Ascending aorta (tissue), 2 donors: ENCODE measurements at regions not wholly inside any gene's neighbourhood (a gene's known extent, or its start where the extent isn't known, plus 50 kb on each side); places are given as distances from the start of the nearest gene placed in this dataset.

Experiments
- DNase-seq, 2 donors: peaks; one replicate each; pipeline ENCODE4 v3.0.0-alpha.2; 2019; ENCODE audit warnings: low spot score in 2 of 2
- H3K27ac ChIP-seq, 2 donors: fragments of 200-600 bp; sonication (generic); one replicate each; pipeline ENCODE4 v1.5.1; 2016 to 2017; ENCODE audit warnings: mild to moderate bottlenecking in 1 of 2
- H3K27me3 ChIP-seq: fragments of 200-600 bp; sonication (generic); one replicate; pipeline ENCODE4 v1.5.1; 2017
- H3K36me3 ChIP-seq, 2 donors: fragments of 200-600 bp; sonication (generic); one replicate each; pipeline ENCODE4 v1.5.1; 2016
- H3K4me1 ChIP-seq, 2 donors: fragments of 200-600 bp; sonication (generic); one replicate each; pipeline ENCODE4 v1.5.1; 2016 to 2017; ENCODE audit warnings: mild to moderate bottlenecking in 1 of 2
- H3K4me3 ChIP-seq, 2 donors: fragments of 200-600 bp; sonication (generic); one replicate each; pipeline ENCODE4 v1.5.1; 2016 to 2017; ENCODE audit warnings: mild to moderate bottlenecking in 1 of 2
- H3K9me3 ChIP-seq, 2 donors: fragments of 200-600 bp; sonication (generic); one replicate each; pipeline ENCODE4 v1.5.1; 2016
- CTCF ChIP-seq, 3 experiments: fragments of 200-600 bp in 2 of 3; fragments of 450-650 bp in 1 of 3; sonication (generic) in 2 of 3; IDR thresholded peaks; one replicate each; pipeline ENCODE4 v1.5.1; 2016 to 2019; ENCODE audit warnings: antibody characterized with exemption in 3 of 3, mild to moderate bottlenecking in 1 of 3, moderate library complexity in 1 of 3
- intact Hi-C: fragments of 100-400 bp; cut with DNase I; formaldehyde crosslinking; loops from one replicate; pipeline ENCODE4 v1.15.1; 2023

GRCh38 chr13:26484196-26484595, 73.3 kb upstream of the WASF3 start:
- no peaks in the 10 kb centered on the region for H3K9me3 ChIP-seq
- no peaks in the 10 kb centered on the region for H3K4me1 ChIP-seq
- no peak overlapping the region for H3K27ac ChIP-seq
- TF ChIP-seq CTCF (IDR thresholded peaks at IDR 0.05), result no peak
- no peaks in the 10 kb centered on the region for H3K27me3 ChIP-seq
- H3K36me3 ChIP-seq, result no peaks in the 10 kb centered on the region
- no peak overlapping the region for H3K4me3 ChIP-seq
- peak in 1 of 2 donors; percentile 24 for DNase-seq
- intact Hi-C loops, result no loop called here

- no peak overlapping the region for H3K4me3 ChIP-seq
- no peak overlapping the region for H3K27ac ChIP-seq
- intact Hi-C loops, result no loop called here
- H3K4me1 ChIP-seq, result no peaks in the 10 kb centered on the region
- H3K36me3 ChIP-seq, result no peaks in the 10 kb centered on the region
- TF ChIP-seq CTCF (IDR thresholded peaks at IDR 0.05), result no peak
- no peaks in the 10 kb centered on the region for H3K27me3 ChIP-seq
- no peak for DNase-seq
- no peaks in the 10 kb centered on the region for H3K9me3 ChIP-seq
These were observed 72.2 kb upstream of the WASF3 start for GRCh38 chr13:26485288-26485687.

GRCh38 chr13:26485786-26486185, 71.7 kb upstream of the WASF3 start:
- Histone ChIP-seq H3K36me3 (no peaks in the 10 kb centered on the region), H3K27me3 (no peaks in the 10 kb centered on the region), H3K27ac (no peak overlapping the region), H3K4me3 (no peak overlapping the region), H3K9me3 (no peaks in the 10 kb centered on the region), H3K4me1 (no peaks in the 10 kb centered on the region)
- intact Hi-C loops, result no loop called here
- DNase-seq, result no peak
- TF ChIP-seq CTCF (IDR thresholded peaks at IDR 0.05), result no peak

- Histone ChIP-seq H3K27ac (no peak overlapping the region), H3K27me3 (no peaks in the 10 kb centered on the region), H3K9me3 (no peaks in the 10 kb centered on the region), H3K36me3 (no peaks in the 10 kb centered on the region), H3K4me3 (no peak overlapping the region), H3K4me1 (no peaks in the 10 kb centered on the region)
- TF ChIP-seq CTCF (IDR thresholded peaks at IDR 0.05), result no peak
- no peak for DNase-seq
- intact Hi-C loops, result no loop called here
These were observed 70.9 kb upstream of the WASF3 start for GRCh38 chr13:26486550-26486949.

GRCh38 chr13:26487781-26488180, 69.7 kb upstream of the WASF3 start:
- no peak for TF ChIP-seq CTCF (IDR thresholded peaks at IDR 0.05)
- no peak for DNase-seq
- Histone ChIP-seq H3K27me3 (no peaks in the 10 kb centered on the region), H3K27ac (no peak overlapping the region), H3K36me3 (no peaks in the 10 kb centered on the region), H3K9me3 (no peaks in the 10 kb centered on the region), H3K4me1 (no peaks in the 10 kb centered on the region), H3K4me3 (no peak overlapping the region)
- intact Hi-C loops, result no loop called here
